Upper lobe of left lung (tissue), 6 donors: ENCODE measurements at regions not wholly inside any gene's neighbourhood (a gene's known extent, or its start where the extent isn't known, plus 50 kb on each side); places are given as distances from the start of the nearest gene placed in this dataset.

Source experiments
- ATAC-seq, 2 donors: fragments of 200-7000 bp; cut with Tn5 transposase; one replicate each; pipeline ENCODE4 v1.9.1; 2022; ENCODE audit warnings: mild to moderate bottlenecking in 2 of 2, moderate library complexity in 2 of 2; ENCODE audit not compliant: low FRiP score in 2 of 2
- DNase-seq, 2 donors: peaks; one replicate each; pipeline ENCODE4 v3.0.0-alpha.2; 2019 to 2020
- H3K27ac ChIP-seq, 4 donors: fragments of 200-600 bp; sonication (generic); one replicate each; pipeline ENCODE4 v1.5.1; 2016 to 2019
- H3K27me3 ChIP-seq, 4 donors: fragments of 200-600 bp; sonication (generic); one replicate each; pipeline ENCODE4 v1.5.1; 2017 to 2019
- H3K36me3 ChIP-seq, 4 donors: fragments of 200-600 bp; sonication (generic); one replicate each; pipeline ENCODE4 v1.5.1; 2016 to 2019
- H3K4me1 ChIP-seq, 4 donors: fragments of 200-600 bp; sonication (generic); one replicate each; pipeline ENCODE4 v1.5.1; 2018 to 2019
- H3K4me3 ChIP-seq, 4 donors: fragments of 200-600 bp; sonication (generic); one replicate each; pipeline ENCODE4 v1.5.1; 2017 to 2019; ENCODE audit warnings: mild to moderate bottlenecking in 2 of 4, moderate library complexity in 1 of 4
- H3K9me3 ChIP-seq, 4 donors: fragments of 200-600 bp; sonication (generic); one replicate each; pipeline ENCODE4 v1.5.1; 2018 to 2019
- EP300 ChIP-seq, 4 donors: sonication (generic); formaldehyde crosslinking; IDR thresholded peaks; one replicate each; pipeline ENCODE4 v1.5.1; 2017; ENCODE audit warnings: antibody characterized with exemption in 4 of 4, control low read depth in 2 of 4
- POLR2A ChIP-seq, 4 donors: fragments of 450-650 bp; IDR thresholded peaks; one replicate each; pipeline ENCODE4 v1.5.1; 2016 to 2017; ENCODE audit warnings: antibody characterized with exemption in 4 of 4, mild to moderate bottlenecking in 2 of 4
- POLR2AphosphoS5 ChIP-seq, 2 donors: sonication (generic); formaldehyde crosslinking; IDR thresholded peaks; one replicate each; pipeline ENCODE4 v1.5.1; 2017; ENCODE audit warnings: antibody characterized with exemption in 2 of 2
- WGBS, 2 donors: methylation state at CpG; one replicate each; pipeline ENCODE4 v1.1.5; 2017 to 2018; 5-methylcytosine and 5-hydroxymethylcytosine counted together
- TF ChIP-seq, protein P1 (sequence below), 6 experiments: fragments of 450-650 bp in 4 of 6; fragments of 200-600 bp in 2 of 6; sonication (generic) in 2 of 6; IDR thresholded peaks; one replicate each; pipeline ENCODE4 v1.5.1; 2016 to 2019; ENCODE audit warnings: antibody characterized with exemption in 6 of 6
- donor health status: DM: no; HTN: no; CAD: no; lungs with moderate emphysema.
- donor health status: DM: no; HTN: yes; CAD: no; lungs with severe emphysema.

DNA sequence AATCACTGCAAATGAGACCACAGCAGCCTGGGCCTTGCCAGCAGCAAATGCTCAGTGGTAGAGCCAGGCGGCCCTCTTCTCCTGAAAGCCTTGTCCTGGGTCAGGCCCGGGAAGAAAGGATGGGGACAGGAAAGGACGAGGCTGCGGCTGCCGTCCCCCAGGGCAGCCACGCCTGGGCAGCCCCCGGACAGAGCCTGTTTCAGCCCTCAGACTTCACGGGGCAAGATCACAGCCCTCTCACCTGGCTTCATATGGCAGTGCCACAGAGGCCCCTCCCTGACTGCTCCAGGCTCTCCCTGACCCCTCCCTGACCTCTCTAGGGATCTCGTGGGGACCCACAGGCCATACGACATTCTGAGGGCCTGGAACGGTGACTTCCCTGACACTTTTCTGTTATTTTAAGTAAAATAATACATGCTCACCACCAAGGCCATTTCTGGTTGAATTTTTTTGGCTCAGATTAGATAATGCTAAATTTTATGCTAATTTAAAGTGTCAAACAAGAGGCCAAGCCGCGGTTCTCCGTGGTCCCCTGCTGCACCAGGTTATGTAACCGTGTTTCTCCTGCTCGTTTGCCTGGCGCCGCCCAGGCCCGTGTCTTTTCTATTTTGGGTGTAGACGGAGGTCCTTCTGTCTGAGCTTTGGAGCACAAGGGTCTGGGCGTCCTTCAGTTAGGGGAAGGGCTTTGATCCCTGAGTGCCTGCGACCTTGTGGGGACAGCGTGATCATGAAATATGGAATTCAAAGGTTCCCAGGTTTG lies 59.9 kb upstream of the BHLHE23 start:
- DNase-seq: no peak
- H3K36me3 ChIP-seq: no peaks in the 10 kb centered on the region
- H3K9me3 ChIP-seq: no peaks in the 10 kb centered on the region
- H3K27ac ChIP-seq: no peak overlapping the region
- WGBS, 2 donors: 61 to 68% methylated on average over 15 to 23 of the region's 23 CpGs
- TF ChIP-seq, protein P1, sequence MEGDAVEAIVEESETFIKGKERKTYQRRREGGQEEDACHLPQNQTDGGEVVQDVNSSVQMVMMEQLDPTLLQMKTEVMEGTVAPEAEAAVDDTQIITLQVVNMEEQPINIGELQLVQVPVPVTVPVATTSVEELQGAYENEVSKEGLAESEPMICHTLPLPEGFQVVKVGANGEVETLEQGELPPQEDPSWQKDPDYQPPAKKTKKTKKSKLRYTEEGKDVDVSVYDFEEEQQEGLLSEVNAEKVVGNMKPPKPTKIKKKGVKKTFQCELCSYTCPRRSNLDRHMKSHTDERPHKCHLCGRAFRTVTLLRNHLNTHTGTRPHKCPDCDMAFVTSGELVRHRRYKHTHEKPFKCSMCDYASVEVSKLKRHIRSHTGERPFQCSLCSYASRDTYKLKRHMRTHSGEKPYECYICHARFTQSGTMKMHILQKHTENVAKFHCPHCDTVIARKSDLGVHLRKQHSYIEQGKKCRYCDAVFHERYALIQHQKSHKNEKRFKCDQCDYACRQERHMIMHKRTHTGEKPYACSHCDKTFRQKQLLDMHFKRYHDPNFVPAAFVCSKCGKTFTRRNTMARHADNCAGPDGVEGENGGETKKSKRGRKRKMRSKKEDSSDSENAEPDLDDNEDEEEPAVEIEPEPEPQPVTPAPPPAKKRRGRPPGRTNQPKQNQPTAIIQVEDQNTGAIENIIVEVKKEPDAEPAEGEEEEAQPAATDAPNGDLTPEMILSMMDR (IDR thresholded peaks at IDR 0.05): no peak
- TF ChIP-seq POLR2A (IDR thresholded peaks at IDR 0.05) (no peak), POLR2AphosphoS5 (IDR thresholded peaks at IDR 0.05) (no peak), EP300 (IDR thresholded peaks at IDR 0.05) (no peak)
- H3K4me1 ChIP-seq: peaks cover 0 to 2% (median 0%) of the 10 kb centered on the region in 4 donors
- H3K27me3 ChIP-seq: peaks cover 0 to 11% (median 4%) of the 10 kb centered on the region in 4 donors
- no peak overlapping the region for H3K4me3 ChIP-seq
- no peak for ATAC-seq

DNA sequence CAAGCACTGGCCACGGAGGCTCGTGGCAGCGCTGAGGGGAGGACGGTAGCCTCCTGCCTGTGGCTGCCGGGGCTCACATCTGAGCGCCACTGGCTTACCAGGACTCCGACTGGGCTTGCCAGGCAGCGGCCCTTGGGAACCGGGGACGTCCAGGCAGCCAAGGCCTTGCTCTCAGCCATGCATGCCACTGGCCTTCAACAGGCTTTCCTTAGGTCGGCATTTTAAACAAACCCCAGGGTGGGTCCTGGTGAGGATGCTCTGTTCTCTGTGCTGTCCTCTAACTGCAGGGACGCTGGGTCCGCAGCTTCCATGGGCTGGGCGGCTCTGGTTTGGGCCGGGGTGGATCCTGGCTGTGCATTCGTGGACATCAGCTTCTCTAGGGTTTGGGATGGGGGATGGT lies 59.1 kb upstream of the BHLHE23 start:
- DNase-seq: no peak
- no peak for ATAC-seq
- TF ChIP-seq POLR2A (IDR thresholded peaks at IDR 0.05) (no peak), POLR2AphosphoS5 (IDR thresholded peaks at IDR 0.05) (no peak), EP300 (IDR thresholded peaks at IDR 0.05) (no peak)
- TF ChIP-seq, protein P1 (IDR thresholded peaks at IDR 0.05): no peak

DNA sequence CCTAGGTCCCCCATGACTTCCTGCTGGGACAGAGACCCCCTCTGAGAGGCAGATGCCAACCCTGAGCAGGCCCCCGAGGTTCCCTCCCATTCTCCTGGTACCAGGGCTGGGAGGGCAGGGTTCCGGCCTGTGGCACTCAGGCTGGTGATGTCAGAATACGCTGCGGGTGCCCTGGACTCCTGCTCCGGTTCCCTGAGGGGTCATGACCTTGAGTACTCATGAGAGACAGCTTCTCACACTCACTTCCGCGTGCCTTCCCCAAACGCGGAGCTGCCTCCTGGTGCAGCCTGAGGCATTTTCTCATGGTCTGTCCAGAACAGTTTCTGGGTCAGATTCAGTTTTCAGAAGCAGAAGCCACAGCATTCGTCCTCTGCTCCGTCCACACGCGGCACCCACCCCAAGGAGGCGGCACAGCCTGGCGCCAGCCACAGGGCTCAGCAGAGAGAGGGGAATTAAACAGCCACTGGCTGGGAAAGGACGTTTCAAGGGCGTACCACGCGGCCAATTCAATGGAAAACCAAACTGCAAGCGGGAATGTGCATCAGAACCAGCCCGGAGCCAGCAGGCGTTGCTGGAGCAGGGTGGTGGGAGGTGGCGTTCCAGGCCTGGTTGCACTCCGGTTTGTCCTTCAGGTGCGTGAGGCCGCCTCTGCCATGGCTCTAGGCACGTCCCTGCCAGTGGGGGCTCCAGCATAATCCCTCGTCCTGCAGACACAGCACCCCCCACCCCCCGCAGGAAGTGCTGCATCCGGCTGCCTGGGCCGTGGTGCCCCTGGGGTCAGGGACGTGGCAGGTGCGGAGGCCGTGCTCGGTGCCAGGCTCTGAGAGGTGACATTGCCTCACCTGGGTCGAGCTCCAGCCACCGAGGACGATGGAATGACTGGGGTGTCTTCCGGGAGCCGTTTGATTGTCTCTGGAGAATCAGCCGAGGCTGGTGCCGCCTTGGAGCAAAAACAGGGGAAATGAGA lies 58.3 kb upstream of the BHLHE23 start:
- Histone ChIP-seq H3K27me3 (peaks cover 0 to 2% (median 0%) of the 10 kb centered on the region in 4 donors), H3K4me1 (no peaks in the 10 kb centered on the region), H3K27ac (no peak overlapping the region), H3K9me3 (no peaks in the 10 kb centered on the region), H3K36me3 (no peaks in the 10 kb centered on the region), H3K4me3 (no peak overlapping the region)
- ATAC-seq (no peak), DNase-seq (peak in 1 of 2 donors; percentile 8)
- WGBS, 2 donors: 62 to 73% methylated on average over 19 to 42 of the region's 42 CpGs
- no peak for TF ChIP-seq EP300 (IDR thresholded peaks at IDR 0.05)
- TF ChIP-seq, protein P1 (IDR thresholded peaks at IDR 0.05): no peak
- TF ChIP-seq POLR2A (IDR thresholded peaks at IDR 0.05): no peak
- TF ChIP-seq POLR2AphosphoS5 (IDR thresholded peaks at IDR 0.05): no peak

More for the DNA sequence above, 59.1 kb upstream of the BHLHE23 start:
- no peak overlapping the region for H3K4me3 ChIP-seq
- H3K27ac ChIP-seq: no peak overlapping the region
- no peaks in the 10 kb centered on the region for H3K4me1 ChIP-seq
- no peaks in the 10 kb centered on the region for H3K36me3 ChIP-seq
- no peaks in the 10 kb centered on the region for H3K9me3 ChIP-seq
- WGBS, 2 donors: 72 to 75% methylated on average over 7 to 16 of the region's 16 CpGs
- peaks cover 0 to 5% (median under 1%) of the 10 kb centered on the region in 4 donors for H3K27me3 ChIP-seq

DNA sequence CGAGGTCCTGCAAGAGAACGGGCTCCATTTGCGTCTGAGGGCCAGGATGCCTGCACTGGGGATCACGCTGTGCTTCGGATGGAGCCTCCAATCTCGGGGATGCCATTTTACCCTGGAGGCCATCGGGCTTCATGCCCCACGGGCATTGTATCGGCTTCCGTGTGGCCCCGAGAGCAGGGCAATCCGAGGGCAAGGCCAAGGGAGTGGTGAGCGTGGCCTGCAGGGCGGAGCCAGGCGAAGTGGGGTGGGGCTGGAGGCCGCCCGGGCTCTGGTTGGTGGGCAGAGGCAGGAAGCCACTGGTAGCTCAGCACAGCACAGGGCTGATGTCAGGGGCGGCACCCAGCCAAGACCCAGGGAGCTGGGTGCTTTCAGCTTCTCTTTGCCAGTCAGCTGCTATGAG lies 57.5 kb upstream of the BHLHE23 start:
- Histone ChIP-seq H3K9me3 (no peaks in the 10 kb centered on the region), H3K4me3 (no peak overlapping the region), H3K4me1 (no peaks in the 10 kb centered on the region), H3K36me3 (no peaks in the 10 kb centered on the region), H3K27me3 (peaks cover 0 to 7% (median 0%) of the 10 kb centered on the region in 4 donors), H3K27ac (no peak overlapping the region)
- no peak for ATAC-seq
- DNase-seq: peak in 1 of 2 donors; percentile 16
- 80 to 88% methylated on average over 14 to 15 of the region's 18 CpGs for WGBS, 2 donors
- TF ChIP-seq POLR2AphosphoS5 (IDR thresholded peaks at IDR 0.05): no peak
- no peak for TF ChIP-seq EP300 (IDR thresholded peaks at IDR 0.05)
- no peak for TF ChIP-seq POLR2A (IDR thresholded peaks at IDR 0.05)
- TF ChIP-seq, protein P1 (IDR thresholded peaks at IDR 0.05): no peak
